ENCODE measurements at regions not wholly inside any gene's neighbourhood (a gene's known extent, or its start where the extent isn't known, plus 50 kb on each side); places are given as distances from the start of the nearest gene placed in this dataset.

- ChIA-PET CTCF (no interaction called here), POLR2A (no interaction called here)
- DNase-seq (ENCODE audit: low read depth, low spot score) = no peak
- Histone ChIP-seq H3K27me3 (ENCODE audit: control insufficient read depth, insufficient read depth, low read length) (no peaks in the 10 kb centered on the region), H3K9me3 (ENCODE audit: control insufficient read depth, insufficient read depth, low read length) (peaks cover 7% of the 10 kb centered on the region), H3K27ac (ENCODE audit: low read depth, low read length) (no peak overlapping the region), H3K4me3 (ENCODE audit: low read depth, low read length) (no peak overlapping the region)
- TF ChIP-seq, protein P1, sequence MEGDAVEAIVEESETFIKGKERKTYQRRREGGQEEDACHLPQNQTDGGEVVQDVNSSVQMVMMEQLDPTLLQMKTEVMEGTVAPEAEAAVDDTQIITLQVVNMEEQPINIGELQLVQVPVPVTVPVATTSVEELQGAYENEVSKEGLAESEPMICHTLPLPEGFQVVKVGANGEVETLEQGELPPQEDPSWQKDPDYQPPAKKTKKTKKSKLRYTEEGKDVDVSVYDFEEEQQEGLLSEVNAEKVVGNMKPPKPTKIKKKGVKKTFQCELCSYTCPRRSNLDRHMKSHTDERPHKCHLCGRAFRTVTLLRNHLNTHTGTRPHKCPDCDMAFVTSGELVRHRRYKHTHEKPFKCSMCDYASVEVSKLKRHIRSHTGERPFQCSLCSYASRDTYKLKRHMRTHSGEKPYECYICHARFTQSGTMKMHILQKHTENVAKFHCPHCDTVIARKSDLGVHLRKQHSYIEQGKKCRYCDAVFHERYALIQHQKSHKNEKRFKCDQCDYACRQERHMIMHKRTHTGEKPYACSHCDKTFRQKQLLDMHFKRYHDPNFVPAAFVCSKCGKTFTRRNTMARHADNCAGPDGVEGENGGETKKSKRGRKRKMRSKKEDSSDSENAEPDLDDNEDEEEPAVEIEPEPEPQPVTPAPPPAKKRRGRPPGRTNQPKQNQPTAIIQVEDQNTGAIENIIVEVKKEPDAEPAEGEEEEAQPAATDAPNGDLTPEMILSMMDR (IDR thresholded peaks at IDR 0.05; ENCODE audit: low read depth, low read length) = no peak
These were observed 126.9 kb upstream of the DLGAP1 start for GRCh38 chr18:4581966-4582365.

DNA sequence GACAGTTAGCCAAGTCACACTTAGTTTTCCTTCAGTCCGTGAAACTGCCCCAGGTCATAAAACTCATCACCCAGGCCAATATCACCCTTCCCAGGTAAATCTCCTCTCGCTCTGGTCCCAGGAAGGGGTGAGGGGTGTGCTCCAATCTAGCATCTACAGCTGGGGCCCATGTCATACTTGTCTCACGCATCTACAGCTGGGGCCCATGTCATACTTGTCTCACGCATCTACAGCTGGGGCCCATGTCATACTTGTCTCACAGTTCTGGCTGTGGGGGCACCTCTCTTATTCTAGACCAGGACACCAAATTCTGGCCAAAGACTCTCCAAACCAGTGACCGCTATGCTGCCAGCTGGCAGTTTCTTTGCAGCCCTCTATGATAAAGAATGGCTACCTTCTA is 123.3 kb upstream of the DLGAP1 start:
- ChIA-PET CTCF (no interaction called here), POLR2A (no interaction called here)
- H3K27ac ChIP-seq (ENCODE audit: low read depth, low read length) = no peak overlapping the region
- peaks cover 17% of the 10 kb centered on the region for H3K9me3 ChIP-seq (ENCODE audit: control insufficient read depth, insufficient read depth, low read length)
- TF ChIP-seq, protein P1 (IDR thresholded peaks at IDR 0.05; ENCODE audit: low read depth, low read length) = no peak
- no peak for DNase-seq (ENCODE audit: low read depth, low spot score)
- H3K27me3 ChIP-seq (ENCODE audit: control insufficient read depth, insufficient read depth, low read length) = no peaks in the 10 kb centered on the region
- H3K4me3 ChIP-seq (ENCODE audit: low read depth, low read length) = no peak overlapping the region

DNA sequence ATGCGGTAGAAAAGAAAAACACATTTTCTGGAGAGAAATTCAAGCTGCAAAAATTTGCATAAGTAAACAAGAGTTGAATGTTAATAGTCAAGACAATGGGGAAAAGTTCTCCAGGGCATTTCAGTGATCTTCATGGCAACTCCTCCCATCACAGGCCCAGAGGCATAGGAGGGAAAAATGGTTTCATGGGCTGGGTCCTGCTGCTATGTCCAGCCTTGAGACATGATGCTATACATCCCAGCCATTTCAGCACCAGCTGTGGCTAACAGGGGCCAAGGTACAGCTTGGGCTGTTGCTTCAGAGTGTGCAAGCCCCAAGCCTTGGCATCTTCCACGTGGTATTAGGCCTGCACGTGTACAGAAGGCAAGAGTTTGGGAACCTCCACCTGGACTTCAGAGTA is 118.6 kb upstream of the DLGAP1 start:
- Histone ChIP-seq H3K27me3 (ENCODE audit: control insufficient read depth, insufficient read depth, low read length) (no peaks in the 10 kb centered on the region), H3K9me3 (ENCODE audit: control insufficient read depth, insufficient read depth, low read length) (peaks cover 17% of the 10 kb centered on the region), H3K4me3 (ENCODE audit: low read depth, low read length) (no peak overlapping the region), H3K27ac (ENCODE audit: low read depth, low read length) (no peak overlapping the region)
- TF ChIP-seq, protein P1 (IDR thresholded peaks at IDR 0.05; ENCODE audit: low read depth, low read length) = no peak
- CTCF ChIA-PET = no interaction called here
- DNase-seq (ENCODE audit: low read depth, low spot score) = no peak
- POLR2A ChIA-PET = no interaction called here

GRCh38 chr18:4557502-4557901 is 102.4 kb upstream of the DLGAP1 start:
- H3K4me3 ChIP-seq (ENCODE audit: low read depth, low read length) = no peak overlapping the region
- peaks cover 7% of the 10 kb centered on the region for H3K9me3 ChIP-seq (ENCODE audit: control insufficient read depth, insufficient read depth, low read length)
- TF ChIP-seq, protein P1 (IDR thresholded peaks at IDR 0.05; ENCODE audit: low read depth, low read length) = no peak
- DNase-seq (ENCODE audit: low read depth, low spot score) = no peak
- ChIA-PET POLR2A (no interaction called here), CTCF (no interaction called here)
- no peaks in the 10 kb centered on the region for H3K27me3 ChIP-seq (ENCODE audit: control insufficient read depth, insufficient read depth, low read length)
- H3K27ac ChIP-seq (ENCODE audit: low read depth, low read length) = no peak overlapping the region

- no peak for DNase-seq (ENCODE audit: low read depth, low spot score)
- Histone ChIP-seq H3K4me3 (ENCODE audit: low read depth, low read length) (no peak overlapping the region), H3K27ac (ENCODE audit: low read depth, low read length) (no peak overlapping the region), H3K9me3 (ENCODE audit: control insufficient read depth, insufficient read depth, low read length) (peaks cover 8% of the 10 kb centered on the region), H3K27me3 (ENCODE audit: control insufficient read depth, insufficient read depth, low read length) (no peaks in the 10 kb centered on the region)
- ChIA-PET POLR2A (no interaction called here), CTCF (no interaction called here)
- TF ChIP-seq, protein P1 (IDR thresholded peaks at IDR 0.05; ENCODE audit: low read depth, low read length) = no peak
These were observed 95.9 kb upstream of the DLGAP1 start for GRCh38 chr18:4551001-4551360.
